Uterus (tissue), 3 donors: ENCODE measurements at regions not wholly inside any gene's neighbourhood (a gene's known extent, or its start where the extent isn't known, plus 50 kb on each side); places are given as distances from the start of the nearest gene placed in this dataset.

Experiments used
- DNase-seq, 2 donors: peaks; one replicate each; pipeline ENCODE4 v3.0.0-alpha.2; 2019 to 2020
- H3K27ac ChIP-seq, 2 donors: fragments of 200-600 bp; sonication (generic); 1 replicate in 1 of 2; 2 replicates in 1 of 2; pipeline ENCODE4 v1.5.1; 2016 to 2018
- H3K27me3 ChIP-seq, 2 donors: fragments of 200-600 bp; sonication (generic); one replicate each; pipeline ENCODE4 v1.5.1; 2018 to 2019; ENCODE audit warnings: control low read depth in 1 of 2
- H3K36me3 ChIP-seq, 2 donors: fragments of 200-600 bp; sonication (generic); one replicate each; pipeline ENCODE4 v1.5.1; 2019; ENCODE audit warnings: control low read depth in 1 of 2
- H3K4me1 ChIP-seq, 2 donors: fragments of 200-600 bp; sonication (generic); one replicate each; pipeline ENCODE4 v1.5.1; 2018 to 2019; ENCODE audit warnings: control low read depth in 1 of 2
- H3K4me3 ChIP-seq, 2 donors: fragments of 200-600 bp; sonication (generic); 1 replicate in 1 of 2; 2 replicates in 1 of 2; pipeline ENCODE4 v1.5.1; 2018 to 2019; ENCODE audit warnings: mild to moderate bottlenecking in 1 of 2
- H3K9me3 ChIP-seq, 2 donors: fragments of 200-600 bp; sonication (generic); one replicate each; pipeline ENCODE4 v1.5.1; 2019; ENCODE audit warnings: control low read depth in 1 of 2
- POLR2A ChIP-seq, 2 donors: fragments of 450-650 bp; IDR thresholded peaks; one replicate each; pipeline ENCODE4 v1.6.1; 2016; ENCODE audit warnings: antibody characterized with exemption in 2 of 2, mild to moderate bottlenecking in 1 of 2, moderate library complexity in 1 of 2
- intact Hi-C: fragments of 100-400 bp; cut with DNase I; formaldehyde crosslinking; loops from one replicate; pipeline ENCODE4 v1.15.1; 2023; ENCODE audit warnings: low total_unique reads
- TF ChIP-seq, protein P1 (sequence below), 4 experiments: fragments of 200-600 bp in 2 of 4; fragments of 450-650 bp in 2 of 4; sonication (generic) in 2 of 4; IDR thresholded peaks; one replicate each; pipeline ENCODE4 v1.5.1; 2016 to 2019; ENCODE audit warnings: antibody characterized with exemption in 4 of 4, mild to moderate bottlenecking in 2 of 4, moderate library complexity in 1 of 4
- donor health status: DM: yes; HTN: yes; CAD: no.

DNA sequence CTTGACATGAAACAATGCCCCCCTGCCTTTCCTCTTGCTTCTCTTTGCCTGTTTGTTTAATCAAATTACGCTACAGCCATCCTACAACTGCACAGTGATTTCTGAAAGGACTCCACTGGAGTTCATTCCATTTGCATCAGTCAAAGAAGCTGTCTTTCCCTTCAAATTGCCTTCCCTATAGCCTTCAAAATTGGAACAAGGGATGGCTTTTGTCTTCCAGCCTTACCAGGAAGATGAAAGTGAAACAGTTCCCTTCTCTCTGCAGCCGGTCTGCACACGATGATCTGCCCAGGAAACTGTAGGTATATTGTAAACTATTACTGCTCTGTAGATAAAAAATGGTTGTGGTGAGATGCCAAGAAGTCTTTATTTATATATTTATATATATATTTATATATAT, 65.6 kb upstream of the ETS2 start:
- no peaks in the 10 kb centered on the region for H3K9me3 ChIP-seq
- H3K27me3 ChIP-seq = no peaks in the 10 kb centered on the region
- TF ChIP-seq, protein P1, sequence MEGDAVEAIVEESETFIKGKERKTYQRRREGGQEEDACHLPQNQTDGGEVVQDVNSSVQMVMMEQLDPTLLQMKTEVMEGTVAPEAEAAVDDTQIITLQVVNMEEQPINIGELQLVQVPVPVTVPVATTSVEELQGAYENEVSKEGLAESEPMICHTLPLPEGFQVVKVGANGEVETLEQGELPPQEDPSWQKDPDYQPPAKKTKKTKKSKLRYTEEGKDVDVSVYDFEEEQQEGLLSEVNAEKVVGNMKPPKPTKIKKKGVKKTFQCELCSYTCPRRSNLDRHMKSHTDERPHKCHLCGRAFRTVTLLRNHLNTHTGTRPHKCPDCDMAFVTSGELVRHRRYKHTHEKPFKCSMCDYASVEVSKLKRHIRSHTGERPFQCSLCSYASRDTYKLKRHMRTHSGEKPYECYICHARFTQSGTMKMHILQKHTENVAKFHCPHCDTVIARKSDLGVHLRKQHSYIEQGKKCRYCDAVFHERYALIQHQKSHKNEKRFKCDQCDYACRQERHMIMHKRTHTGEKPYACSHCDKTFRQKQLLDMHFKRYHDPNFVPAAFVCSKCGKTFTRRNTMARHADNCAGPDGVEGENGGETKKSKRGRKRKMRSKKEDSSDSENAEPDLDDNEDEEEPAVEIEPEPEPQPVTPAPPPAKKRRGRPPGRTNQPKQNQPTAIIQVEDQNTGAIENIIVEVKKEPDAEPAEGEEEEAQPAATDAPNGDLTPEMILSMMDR (IDR thresholded peaks at IDR 0.05) = no peak
- no peak for TF ChIP-seq POLR2A (IDR thresholded peaks at IDR 0.05)
- intact Hi-C loops = no loop called here
- H3K27ac ChIP-seq = no peak overlapping the region
- H3K4me1 ChIP-seq = no peaks in the 10 kb centered on the region
- H3K4me3 ChIP-seq = no peak overlapping the region
- no peaks in the 10 kb centered on the region for H3K36me3 ChIP-seq
- no peak for DNase-seq

DNA sequence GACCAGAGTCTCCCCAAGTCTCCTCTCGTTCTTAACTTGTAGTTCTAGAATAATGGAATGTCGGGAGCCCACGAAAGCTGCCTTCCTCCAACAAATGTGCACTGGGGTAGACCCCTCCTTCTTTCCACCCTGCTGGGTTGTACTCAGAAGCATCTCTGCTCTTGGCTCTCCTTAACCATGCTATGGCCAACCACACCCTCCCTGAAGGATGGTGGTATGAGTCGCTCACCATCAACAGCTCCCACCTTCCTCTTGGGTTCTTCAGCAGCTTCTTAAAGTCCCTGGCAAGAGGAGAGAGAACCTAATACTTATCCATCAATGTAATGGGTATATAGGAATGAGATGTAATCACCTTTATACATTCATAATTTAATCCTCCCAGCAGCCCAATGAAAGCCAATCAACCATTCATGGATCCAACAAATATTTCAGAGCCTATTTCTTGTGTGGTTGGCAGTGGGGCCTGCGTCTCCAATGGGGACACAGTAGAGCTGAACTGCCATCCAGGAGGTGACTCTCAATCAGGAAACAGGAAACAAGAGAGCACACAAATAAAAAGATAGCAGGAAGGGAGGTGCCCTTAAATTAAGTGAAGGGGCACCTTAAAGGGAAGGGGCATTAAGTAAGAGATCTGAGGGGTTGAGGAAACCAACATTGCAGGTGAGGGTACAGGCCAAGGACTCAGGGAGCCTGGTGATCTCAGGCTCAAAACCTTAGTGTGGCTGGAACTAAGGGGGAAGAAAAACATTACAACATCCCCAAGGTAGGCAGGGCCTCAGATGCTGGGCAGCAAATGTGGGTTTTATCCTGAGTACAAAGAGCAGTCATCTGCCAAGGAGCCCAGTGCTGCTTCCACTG, 64.4 kb upstream of the ETS2 start:
- Histone ChIP-seq H3K4me3 (no peak overlapping the region), H3K27me3 (no peaks in the 10 kb centered on the region), H3K9me3 (no peaks in the 10 kb centered on the region), H3K27ac (no peak overlapping the region), H3K4me1 (no peaks in the 10 kb centered on the region), H3K36me3 (no peaks in the 10 kb centered on the region)
- TF ChIP-seq POLR2A (IDR thresholded peaks at IDR 0.05) = no peak
- TF ChIP-seq, protein P1 (IDR thresholded peaks at IDR 0.05) = no peak
- intact Hi-C loops = no loop called here
- DNase-seq = no peak

DNA sequence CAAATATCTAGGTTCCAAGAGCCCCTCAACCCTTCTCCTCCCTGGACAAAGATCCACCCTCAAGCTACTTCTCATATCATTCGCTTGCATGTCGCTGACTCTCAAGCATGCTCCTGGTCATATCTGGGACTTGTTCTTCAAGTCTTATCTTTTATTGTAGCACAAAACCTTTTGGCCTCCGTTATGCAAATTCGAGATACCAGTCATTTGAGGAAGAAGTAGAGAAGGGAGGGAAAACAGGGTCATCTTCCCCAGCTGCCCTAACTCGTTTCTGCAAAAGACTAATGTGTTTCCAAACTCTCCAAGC, 63.8 kb upstream of the ETS2 start:
- Histone ChIP-seq H3K4me3 (no peak overlapping the region), H3K4me1 (no peaks in the 10 kb centered on the region), H3K9me3 (no peaks in the 10 kb centered on the region), H3K27ac (no peak overlapping the region), H3K36me3 (no peaks in the 10 kb centered on the region), H3K27me3 (no peaks in the 10 kb centered on the region)
- no peak for DNase-seq
- intact Hi-C loops = no loop called here
- TF ChIP-seq POLR2A (IDR thresholded peaks at IDR 0.05) = no peak
- TF ChIP-seq, protein P1 (IDR thresholded peaks at IDR 0.05) = no peak

DNA sequence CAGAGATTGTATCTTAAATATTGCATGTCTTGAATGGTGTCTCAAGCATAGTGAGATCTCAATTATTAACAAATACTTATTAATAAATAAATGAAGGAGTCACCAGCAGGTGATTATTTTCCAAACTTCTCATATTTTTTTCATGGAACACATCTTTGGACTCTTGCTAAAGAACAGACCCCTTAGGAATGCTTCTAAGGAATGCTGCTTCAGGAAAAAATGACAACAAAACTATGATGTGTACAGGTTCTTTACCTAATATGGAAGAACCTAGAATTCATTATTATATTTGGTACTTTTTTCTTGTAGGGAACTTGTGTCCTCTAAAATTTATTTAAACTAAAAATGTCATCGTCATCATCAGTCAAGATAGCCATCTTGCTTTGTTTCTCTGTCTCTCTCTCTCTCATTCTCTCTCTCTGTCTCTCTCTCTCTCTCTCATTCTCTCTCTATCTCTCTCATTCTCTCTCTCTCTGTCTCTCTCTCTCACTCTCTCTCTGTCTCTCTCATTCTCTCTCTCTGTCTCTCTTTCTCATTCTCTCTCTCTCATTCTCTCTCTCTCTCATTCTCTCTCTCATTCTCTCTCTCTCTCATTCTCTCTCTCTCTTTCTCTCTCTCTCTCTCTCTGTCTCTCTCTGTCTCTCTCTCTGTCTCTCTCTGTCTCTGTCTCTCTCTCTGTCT, 63.0 kb upstream of the ETS2 start:
- TF ChIP-seq POLR2A (IDR thresholded peaks at IDR 0.05) = no peak
- TF ChIP-seq, protein P1 (IDR thresholded peaks at IDR 0.05) = no peak
- Histone ChIP-seq H3K9me3 (no peaks in the 10 kb centered on the region), H3K27me3 (no peaks in the 10 kb centered on the region), H3K4me3 (no peak overlapping the region), H3K36me3 (no peaks in the 10 kb centered on the region), H3K4me1 (no peaks in the 10 kb centered on the region), H3K27ac (no peak overlapping the region)
- DNase-seq = no peak
- intact Hi-C loops = no loop called here

DNA sequence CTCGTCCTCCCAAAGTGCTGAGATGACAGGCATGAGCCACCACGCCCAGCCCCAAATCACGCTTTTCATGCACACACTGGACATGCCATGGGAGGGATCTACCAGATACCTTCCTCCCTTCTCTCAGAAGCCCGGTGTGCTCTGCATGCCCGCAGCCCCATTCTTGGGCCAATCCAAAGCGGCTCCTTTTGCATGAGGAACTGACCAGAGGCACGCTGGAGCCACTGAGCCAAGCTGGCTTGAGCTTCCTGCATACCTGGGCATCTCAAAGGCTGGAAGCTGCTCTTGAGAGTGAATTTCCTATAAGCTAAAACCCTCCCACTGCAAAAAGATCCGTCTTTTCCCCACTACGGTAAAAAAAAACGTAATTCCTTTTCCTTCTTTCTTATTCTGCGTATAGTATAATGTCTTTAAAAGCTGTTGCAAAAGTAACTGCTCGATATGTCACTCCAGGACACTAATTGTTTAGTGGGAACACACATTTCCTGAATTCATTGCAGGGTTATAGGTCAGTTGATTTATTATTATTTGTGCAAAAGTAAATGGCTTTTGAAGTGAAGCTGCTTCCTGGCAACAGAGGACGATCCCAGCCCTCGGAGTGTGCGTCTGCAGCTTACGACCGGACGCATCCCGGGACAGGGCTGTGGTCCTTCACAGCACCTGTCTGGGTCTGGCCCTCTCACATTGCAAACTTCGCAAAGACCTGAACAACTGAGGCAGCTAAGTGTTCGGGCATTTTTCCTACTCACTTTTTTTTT, 61.8 kb upstream of the ETS2 start:
- no peaks in the 10 kb centered on the region for H3K36me3 ChIP-seq
- DNase-seq = peak in 1 of 2 donors; percentile 56
- H3K4me1 ChIP-seq = no peaks in the 10 kb centered on the region
- H3K4me3 ChIP-seq = no peak overlapping the region
- peak overlapping the region in 1 of 2 donors; percentile 39 for H3K27ac ChIP-seq
- intact Hi-C loops = no loop called here
- TF ChIP-seq, protein P1 (IDR thresholded peaks at IDR 0.05) = no peak
- TF ChIP-seq POLR2A (IDR thresholded peaks at IDR 0.05) = no peak
- no peaks in the 10 kb centered on the region for H3K9me3 ChIP-seq
- no peaks in the 10 kb centered on the region for H3K27me3 ChIP-seq
